Stimulated activated CD4-positive, alpha-beta T cell treated with anti-CD3 and anti-CD28 coated beads, Interleukin-15, amount 100 ng/mL, for 24 hours (primary cell): ENCODE measurements at regions not wholly inside any gene's neighbourhood (a gene's known extent, or its start where the extent isn't known, plus 50 kb on each side); places are given as distances from the start of the nearest gene placed in this dataset.
"Not testable (repeated sequence)": the region's sequence is repeated elsewhere in the genome, so short reads cannot be mapped to it uniquely, and the experiment has no call there.

Experiments
- DNase-seq: peaks from one replicate; pipeline ENCODE4 v3.0.0-alpha.2; 2020

DNA sequence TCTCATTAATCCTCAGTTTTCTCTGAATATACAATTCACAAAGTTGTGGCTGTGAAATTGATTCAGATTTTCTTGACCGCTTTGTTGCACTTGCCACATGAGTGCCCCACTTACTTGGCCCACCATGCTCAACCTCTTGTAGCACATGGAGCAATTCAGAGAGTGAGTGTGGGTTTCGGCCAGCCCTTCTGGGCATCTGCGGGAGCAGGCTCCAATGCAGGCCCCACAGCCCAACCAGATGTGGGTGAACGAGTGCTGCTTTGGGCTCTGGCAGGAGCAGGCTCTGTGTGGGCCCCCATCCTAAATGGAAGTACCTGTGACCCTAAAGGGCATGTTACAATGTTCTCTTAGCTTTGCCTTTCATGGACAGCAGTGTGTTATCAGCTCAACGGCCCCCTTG lies 2338.6 kb downstream of the LRRC4C start:
- DNase-seq, result no peak

DNA sequence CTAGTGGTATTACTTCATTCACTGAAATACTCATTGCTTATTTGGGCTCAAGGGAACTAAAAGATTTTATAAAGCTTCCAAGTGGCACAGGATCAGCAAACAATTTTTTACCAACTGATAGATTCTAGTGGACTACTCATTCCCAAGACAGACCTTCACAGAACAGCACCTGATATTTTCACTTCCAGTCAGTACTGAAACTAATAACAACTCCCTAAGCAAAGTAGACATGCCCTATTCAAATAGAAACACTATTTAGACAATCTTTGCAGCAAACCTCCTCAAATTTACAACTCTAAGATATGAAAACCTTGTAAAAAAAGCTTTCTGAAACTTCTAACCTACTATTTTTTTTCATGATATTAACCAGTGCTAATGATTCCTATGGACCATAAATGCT lies 2345.8 kb downstream of the LRRC4C start:
- no peak for DNase-seq

DNA sequence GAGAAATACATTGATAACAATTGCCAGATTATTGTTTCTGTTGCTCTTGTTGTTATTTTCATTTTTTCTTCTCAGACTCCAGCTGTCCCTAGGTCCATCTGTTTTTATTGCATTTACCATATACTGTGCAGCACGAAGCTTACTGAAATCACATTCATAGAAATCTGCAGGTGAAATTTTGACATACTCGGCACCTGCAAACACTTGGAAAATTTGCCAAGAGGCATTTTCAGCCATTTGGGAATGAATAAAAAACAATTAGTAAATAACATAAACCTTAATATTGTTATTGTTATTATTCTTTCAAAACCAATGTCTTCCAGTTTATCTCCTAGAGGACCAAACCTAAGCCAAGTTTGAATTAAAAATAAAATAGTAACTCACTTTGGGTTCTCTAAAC lies 2357.2 kb downstream of the LRRC4C start:
- no peak for DNase-seq

DNA sequence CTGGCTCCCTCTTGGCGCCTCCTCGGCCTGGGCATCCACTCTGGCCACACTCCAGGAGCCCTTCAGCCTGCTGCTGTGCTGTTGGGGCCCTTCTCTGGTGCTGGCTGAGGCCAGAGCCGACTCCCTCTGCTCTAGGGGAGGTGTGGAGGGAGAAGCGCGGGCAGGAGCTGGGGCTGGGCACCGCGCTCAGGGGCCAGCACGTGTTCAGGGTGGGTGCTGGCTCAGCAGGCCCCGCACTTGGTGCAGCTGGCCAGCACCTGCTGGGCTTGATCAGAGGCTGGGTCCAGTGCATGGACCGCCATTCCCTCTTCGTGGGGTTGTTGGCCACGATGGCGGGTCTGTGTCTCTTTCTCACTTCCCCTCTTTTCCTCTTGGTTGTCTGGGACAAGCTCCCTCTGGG lies 2381.0 kb downstream of the LRRC4C start:
- no peak for DNase-seq

DNA sequence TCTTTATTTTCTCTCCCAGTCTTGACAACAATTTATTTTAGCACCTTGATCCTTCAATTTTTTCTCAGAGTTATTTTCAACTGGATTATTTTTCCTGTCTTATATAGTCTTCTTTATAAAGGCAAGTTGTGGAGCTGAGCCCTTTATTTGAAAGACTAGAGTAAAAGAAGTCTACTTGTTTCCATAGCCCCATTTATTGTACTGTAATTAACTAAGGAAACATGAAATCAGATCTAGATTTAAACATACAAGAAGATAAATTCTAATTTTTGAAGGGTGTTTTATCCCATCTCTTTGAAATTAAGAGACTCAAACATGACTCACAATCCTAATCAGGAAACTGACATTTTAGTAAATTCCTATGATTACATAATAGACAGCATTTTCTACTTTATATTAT lies 2421.8 kb downstream of the LRRC4C start:
- no peak for DNase-seq

DNA sequence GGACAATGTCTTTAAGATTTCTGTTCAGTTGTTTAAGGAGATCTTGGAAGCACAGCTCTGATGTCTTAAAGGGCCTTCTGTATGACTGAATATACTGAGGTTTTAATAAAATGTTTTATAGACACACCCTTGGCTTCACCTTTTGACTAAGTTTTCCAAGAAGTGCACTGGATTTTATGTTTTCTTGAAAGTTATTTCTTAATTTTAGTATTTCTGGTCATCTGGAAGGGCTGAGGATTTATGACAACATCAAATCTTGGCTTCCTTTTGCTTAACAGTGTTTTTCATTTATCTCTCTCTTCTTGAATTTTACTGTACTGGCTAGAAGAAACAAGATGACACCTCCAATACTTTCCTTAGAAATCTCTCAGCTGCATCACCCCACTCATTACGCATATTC lies 2423.4 kb downstream of the LRRC4C start:
- no peak for DNase-seq

DNA sequence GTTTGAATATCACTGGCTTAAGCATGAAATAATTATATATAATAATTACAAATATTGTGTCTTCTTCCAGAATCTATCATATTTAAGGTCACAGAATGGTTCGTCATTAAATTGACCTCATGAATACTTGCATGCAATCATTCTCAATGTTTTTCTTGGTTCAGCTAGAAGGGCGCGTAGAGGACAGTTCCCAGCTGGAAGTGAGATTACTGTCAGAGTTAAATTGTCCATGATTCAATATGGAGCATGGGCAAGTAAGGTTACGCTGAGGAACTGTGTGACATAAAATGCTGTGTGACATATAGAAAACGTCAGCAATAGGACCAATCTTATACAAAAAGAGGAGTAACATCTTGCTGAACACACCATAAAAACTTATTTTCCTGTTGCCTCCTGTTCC lies 2423.5 kb upstream of the RAG2 start:
- no peak for DNase-seq

DNA sequence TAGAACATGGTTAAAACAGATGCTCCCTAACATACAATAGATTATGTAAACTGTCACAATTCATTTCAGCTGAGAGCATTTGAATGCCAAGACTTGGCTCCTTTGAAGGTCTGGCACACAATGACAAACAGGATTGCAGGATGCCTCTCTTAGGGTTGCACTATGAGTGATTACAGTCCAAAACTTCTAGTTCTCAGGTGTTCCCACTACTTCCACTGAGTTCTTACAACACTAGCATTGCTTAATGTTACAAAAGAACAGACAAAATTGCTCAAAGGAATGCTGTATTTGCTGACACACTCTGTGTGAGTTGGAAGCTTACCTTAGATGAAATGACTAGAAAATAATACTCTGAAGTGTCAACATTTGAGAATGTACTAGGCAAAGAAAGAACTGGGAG lies 2413.8 kb upstream of the RAG2 start:
- no peak for DNase-seq

DNA sequence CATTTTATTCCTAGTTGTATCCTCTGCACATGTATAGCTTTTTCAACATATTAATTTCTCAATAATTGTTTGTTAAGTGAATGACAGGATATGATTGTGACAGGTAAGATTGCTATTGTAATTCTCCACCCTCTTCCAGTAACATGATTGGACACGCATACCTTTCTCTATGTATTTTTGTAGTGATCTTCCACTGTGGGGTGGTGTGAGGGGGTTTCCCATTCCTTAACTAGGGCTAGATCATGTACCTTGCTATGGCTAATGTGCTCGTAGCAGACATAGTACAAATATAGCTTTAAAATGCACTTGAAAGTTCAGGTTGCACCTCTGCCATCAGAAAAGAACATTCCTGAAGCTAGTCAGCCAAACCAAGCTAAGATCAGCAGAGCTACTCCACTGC lies 2392.8 kb upstream of the RAG2 start:
- DNase-seq, result no peak

DNA sequence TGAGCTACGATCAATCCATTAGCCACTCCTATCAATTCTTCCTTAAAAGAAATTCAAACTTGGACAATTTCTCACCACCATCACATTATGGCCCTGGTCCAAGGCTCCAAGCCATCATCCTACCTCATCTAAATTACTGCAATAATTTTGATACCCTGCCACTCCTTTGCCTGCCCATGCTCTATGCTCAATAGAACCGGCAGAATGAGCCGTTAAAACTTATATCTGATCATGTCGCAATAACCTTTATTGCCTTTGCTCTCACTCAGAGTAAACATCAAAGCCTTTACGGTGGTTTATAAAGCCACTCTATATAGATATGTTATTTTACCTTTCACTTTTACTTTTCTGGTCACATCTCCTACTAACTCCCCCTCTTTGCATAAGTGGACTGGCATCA lies 2392.1 kb upstream of the RAG2 start:
- DNase-seq, result no peak

DNA sequence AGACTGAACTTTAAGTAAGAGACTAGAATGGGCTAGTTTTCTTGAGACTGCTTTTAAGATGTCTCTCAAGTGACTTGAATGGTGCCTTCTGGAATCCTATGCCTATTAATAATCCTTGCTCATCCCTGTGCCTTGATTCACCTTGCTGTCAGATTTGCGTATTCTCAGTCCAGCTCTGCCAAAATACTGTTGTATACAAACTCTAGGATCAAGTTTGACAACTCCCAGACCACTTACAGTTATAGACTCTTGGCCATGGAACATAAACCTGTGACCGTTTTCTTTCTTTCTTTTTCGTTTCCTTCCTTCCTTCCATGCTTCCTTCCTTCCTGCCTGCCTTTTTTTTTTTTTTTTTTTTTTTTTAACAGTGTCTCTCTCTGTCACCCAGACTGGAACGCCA lies 2390.9 kb upstream of the RAG2 start:
- DNase-seq, result no peak

DNA sequence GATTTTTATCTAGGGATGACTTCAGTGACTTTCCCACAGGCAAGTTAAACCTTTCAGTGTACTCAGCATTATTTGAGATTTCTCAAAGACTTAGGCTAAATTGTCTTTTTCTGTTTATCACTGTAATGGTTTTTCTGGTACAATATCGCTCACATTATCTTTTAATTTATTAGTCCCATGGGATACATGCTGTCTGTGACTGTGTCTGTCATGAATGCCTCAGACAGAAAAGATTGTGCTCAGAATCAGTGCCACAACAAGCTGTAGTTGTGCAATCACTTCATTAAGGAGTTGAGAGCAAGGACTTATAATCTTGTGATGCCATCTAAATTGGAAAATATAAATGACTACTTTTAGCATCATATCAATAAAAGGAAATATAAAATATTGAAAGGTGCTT lies 2374.2 kb upstream of the RAG2 start:
- no peak for DNase-seq

DNA sequence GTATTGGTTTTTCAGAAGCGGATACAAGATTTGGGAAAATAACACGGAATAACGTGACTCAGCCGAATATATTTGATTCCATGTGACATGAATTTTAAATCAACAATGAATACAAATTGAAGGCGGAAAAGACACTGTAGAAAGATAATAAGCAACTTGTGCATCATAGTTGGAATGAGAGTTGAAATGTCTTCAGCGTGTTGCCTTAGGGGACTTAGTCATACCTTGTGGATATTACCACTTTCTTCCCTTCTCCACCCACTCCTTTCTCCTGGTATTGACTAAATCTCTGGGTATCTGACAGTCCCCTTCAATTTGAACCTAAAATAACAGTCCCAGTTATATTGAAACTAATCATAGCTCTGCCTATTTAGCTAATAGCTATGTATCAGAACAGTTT lies 2373.1 kb upstream of the RAG2 start:
- no peak for DNase-seq

DNA sequence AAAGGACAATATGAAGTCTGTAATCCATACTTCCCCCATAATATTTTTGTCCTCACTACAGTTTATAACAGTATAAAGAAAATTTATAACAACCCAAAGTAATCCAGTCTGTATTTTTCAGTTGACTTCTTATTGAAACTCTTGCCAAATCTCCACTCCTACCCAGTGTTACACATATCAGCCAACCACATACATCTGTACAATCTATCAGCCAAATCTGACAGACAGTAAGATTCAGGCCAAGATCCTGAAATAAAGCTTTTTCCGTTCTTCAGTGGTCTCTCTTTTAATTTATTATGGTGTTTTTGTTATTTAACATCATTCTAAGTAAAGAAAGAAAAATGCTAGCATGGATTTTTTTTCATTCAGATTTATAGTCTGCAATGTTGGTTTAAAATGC lies 2370.9 kb upstream of the RAG2 start:
- DNase-seq, result no peak

DNA sequence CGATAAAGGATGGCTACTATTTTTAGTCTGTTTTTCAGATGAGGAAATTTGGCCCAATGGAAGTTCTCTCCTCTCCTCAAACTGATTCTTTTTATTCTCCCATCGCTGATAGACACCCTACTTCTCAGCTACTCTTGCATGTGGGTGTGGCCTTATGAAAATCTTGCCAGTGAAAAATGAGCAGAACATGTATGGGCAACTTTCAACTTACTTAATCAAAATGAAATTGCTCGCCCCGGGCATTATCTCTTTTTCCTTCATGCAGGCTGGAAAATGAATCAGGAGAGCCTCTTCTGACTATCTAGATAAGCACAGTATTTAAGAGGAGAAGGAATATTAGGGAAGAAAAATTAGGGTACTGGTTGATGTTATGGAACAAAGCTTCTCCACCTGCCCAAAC lies 2354.7 kb upstream of the RAG2 start:
- no peak for DNase-seq

DNA sequence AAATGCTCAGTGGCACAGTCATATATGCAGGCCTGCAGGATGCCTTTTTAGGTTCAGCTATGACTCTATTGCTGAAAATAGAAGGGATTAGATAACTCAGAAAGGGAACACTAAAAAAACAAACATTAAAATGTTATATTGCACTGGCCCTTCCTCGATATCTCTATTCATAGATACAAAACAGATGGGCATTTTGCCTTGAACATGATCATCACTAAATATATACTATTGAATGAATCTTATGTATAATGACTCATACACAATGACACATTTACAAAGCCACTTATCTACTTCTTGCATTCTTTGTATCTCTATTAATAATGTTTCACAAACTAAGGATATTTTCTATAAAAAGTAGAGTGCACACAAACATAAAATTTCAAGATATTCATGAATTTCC lies 2352.8 kb upstream of the RAG2 start:
- DNase-seq, result no peak

DNA sequence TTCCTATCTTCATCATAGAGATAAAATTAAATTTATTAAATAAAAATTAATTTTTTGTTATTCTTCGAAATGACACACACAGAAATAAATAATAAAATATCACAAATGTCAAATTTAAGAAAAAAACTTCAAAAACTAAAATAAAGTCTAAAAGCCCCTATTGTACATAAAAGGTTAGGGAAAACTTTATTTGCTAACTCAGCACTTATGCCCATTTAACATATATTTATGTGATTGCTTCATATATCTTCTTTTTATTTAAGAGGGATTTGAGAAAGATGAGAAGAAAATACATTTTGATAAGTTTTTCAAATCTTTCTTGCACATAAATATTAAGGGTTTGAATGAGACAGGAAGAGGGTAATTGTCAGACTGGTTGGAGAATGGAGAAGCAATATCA lies 2350.4 kb upstream of the RAG2 start:
- DNase-seq, result no peak

DNA sequence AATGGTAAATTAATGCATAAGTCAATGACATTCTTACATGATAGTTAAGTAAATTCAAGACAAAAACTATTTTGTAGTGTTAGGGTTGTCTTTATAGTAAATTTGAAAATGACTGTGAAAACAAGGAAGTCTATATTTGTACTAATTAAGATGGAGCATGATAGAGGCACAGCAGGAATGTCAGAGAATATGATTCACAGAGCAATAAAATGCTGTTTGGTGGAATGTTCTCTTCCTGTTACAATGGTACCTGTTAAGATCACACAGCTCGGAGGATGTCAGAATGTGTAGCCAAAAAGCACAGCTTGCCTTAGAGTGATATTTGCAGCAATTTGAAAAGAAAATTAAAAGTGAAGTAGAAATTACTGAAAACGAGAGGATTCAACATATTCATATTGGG lies 2339.7 kb upstream of the RAG2 start:
- no peak for DNase-seq

DNA sequence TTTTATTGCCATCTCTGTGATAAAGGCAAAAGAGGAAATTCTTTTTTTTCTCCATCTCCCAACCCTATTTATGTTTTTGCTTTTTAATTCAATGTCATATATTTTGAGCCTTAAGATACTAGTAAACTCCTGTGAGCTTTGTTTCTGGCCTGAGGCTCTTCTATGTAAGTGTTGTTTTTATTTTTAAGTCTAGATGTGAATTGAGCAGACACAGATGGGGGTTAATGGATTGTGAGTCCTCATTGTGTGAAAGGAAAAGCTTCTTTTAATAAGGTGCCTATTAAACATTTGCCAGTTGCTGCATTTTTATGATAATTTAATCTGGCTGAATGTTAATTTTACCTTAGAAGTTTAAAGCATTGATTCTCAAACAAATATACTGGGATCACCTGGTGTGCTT lies 2337.9 kb upstream of the RAG2 start:
- DNase-seq, result no peak

DNA sequence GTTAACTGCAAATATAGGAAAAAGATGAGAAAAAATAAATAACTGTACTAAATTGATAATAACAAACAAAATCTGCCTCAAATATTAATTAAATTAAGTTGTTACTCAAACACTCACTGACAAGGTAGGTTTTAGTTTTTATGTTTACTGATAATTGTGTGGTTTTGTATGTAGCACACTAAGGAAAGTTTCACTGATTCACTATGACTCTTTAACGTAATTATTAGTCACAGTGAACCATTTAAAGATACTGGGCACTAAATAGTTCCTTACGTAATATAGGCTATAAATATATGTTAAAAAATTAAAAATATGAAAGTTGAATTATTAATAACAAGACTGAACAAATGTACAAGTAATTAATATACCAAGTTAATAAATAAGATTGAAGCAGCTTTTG lies 2330.0 kb upstream of the RAG2 start:
- DNase-seq, result no peak

DNA sequence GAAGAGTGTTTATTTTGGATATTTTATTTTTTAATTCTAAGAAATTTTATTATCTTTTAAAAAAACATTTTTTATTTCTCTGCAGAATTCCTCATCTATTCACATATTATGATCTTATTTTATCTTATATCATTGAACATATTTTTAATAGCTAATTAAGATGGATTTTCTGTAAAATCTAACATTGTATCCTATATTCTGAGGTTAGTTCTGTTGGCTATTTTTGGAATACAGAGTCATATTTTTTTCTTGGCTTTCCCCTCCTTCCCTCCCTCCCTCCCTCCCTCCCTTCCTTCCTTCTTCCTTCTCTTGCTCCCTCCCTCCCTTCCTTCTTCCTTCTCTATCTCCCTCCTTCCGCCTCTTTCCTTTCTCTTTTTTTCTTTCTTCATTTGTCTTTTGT lies 2326.6 kb upstream of the RAG2 start:
- DNase-seq, result no peak

DNA sequence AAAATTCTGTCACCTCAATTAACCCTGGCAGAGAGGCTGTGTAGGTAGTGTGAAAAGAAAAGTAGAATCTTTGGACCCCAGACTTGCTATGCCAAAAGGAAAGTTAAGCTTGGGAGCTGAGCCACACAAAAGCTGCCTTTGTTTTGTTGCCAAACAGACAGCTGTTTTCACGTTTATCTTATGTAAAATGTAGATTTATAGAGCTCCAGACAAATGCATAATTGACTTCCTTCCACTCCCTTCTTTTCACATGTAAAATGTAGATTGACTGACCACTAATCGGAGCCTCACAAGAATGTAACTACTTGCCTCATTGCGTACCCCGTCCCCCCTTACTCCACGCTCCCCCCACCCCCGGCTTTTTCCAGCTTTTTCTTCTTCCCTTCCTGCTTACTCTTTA lies 2302.2 kb upstream of the RAG2 start:
- no peak for DNase-seq

DNA sequence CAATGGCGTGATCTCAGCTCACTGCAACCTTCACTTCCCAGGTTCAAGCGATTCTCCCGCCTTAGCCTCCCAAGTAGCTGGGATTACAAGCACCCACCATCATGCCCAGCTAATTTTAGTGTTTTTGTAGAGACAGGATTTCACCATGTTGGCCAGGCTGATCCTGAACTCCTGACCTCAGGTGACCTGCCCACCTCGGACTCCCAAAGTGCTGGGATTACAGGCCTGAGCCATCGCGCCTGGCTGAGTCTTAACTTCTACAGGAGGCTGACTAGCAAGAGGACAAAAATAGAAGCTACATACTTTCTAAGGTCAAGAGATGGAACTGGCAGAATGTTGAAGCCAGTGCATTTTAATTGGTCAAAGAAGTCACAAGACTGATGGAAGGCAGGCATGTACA lies 2296.2 kb upstream of the RAG2 start:
- DNase-seq, result not testable (repeated sequence)

DNA sequence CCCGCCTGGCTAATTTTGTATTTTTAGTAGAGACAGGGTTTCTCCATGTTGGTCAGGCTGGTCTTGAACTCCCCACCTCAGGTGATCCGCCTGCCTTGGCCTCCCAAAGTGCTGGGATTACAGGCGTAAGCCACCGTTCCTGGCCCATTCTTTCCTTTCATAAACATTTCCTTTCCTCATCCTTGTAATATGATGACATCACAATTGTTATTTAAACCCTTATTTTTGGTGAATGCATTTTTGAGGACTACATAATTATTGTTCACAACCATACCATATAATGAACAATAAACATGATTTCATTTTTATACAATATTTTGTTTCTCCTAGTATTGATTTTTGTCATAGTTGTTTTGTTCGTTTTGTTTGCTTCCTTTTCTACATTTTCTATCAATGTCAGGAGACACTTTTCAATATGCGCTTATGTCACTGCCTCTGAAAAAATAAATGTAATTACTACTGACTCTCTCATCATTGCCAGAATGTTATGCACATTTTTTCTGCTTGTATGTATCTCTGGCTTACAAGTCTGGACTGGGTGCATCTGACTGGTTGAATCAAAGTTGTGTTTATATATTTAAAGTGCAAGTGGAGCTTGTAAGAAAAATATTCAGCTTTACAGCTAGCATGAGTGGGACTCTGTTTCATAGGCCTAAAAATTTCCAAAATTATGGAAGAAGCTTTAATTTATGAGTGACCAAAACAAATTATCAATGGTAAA lies 2286.3 kb upstream of the RAG2 start:
- DNase-seq, result no peak

DNA sequence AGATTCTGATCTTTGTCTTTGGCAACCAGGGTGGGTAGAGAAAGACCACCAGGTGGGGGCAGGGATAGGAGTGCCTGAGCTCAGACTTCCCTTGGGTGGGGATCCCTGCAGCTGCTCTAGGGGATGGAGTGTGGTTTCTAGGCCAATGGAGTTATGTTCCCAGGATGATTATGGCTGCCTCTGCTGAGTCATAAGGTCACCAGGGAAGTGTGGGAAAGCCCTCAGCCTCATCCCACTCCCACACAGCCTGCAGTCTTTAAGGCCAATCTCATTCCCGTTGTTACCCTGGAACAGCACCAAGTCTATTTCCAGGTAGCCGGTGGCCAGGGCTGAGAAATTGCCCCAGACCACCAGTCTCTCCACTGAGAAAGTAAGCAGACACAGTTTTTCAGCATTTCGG lies 2269.3 kb upstream of the RAG2 start:
- no peak for DNase-seq

DNA sequence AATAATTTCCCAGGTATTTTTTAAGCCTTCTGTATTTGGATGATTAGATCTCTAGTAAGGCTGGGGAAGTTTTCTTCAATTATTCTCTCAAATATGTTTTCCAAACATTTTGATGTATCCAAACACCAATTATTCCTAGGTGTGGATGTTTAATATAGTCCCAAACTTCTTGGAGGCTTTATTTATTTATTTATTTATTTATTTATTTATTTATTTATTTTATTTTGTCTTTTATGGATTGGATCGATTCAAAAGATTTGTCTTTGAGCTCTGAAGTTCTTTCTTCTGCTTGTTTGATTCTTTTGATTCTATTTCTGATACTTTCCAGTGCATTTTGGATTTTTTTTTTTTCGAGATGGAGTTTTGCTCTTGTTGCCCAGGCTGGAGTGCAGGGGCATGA lies 2267.9 kb upstream of the RAG2 start:
- DNase-seq, result no peak
